GM12878 (cell line): ENCODE measurements at regions not wholly inside any gene's neighbourhood (a gene's known extent, or its start where the extent isn't known, plus 50 kb on each side); places are given as distances from the start of the nearest gene placed in this dataset.
A peak's percentile ranks its signal among the peaks of the same experiment; 100 is the strongest.

Experiments
- ATAC-seq: fragments of 200-7000 bp; cut with Tn5 transposase; 3 replicates; pipeline ENCODE4 v1.9.1; 2020; ENCODE audit warnings: mild to moderate bottlenecking, moderate library complexity
- BruUV-seq: library from RNA; stranded (reverse); fragments of 400-500 nt; replicated peaks from 2 replicates; lab custom pipeline; 2021; lab: Mats Ljungman, UMichigan
- CTCF ChIA-PET: fragments of 300-600 bp; sonication (Branson Sonifier 250); formaldehyde crosslinking; extraction: SDS; loops from one replicate; lab custom pipeline; 2021; ENCODE audit warnings: inconsistent platforms; lab: Yijun Ruan, JAX
- POLR2A ChIA-PET: fragments of 350-600 bp; formaldehyde crosslinking; extraction: SDS; loops from one replicate; lab custom pipeline; 2021; ENCODE audit warnings: inconsistent platforms; lab: Charles Lee
- RAD21 ChIA-PET: fragments of 300-600 bp; sonication (Branson Sonifier 250); formaldehyde crosslinking; loops from one replicate; lab custom pipeline; 2023; ENCODE audit warnings: antibody characterized with exemption; ENCODE audit not compliant: unreplicated experiment; lab: Charles Lee
- SMC1A ChIA-PET: fragments of 300-600 bp; sonication (Branson Sonifier 250); formaldehyde crosslinking; loops from one replicate; lab custom pipeline; 2023; ENCODE audit not compliant: unreplicated experiment, uncharacterized antibody; lab: Charles Lee
- DNase-seq: peaks from one replicate; pipeline ENCODE4 v3.0.0-alpha.2; 2011; ENCODE audit warnings: low read depth, low spot score
- FAIRE-seq: peaks from 3 replicates; lab custom pipeline; 2011; peaks lifted over from hg19 to GRCh38; lab: Jason Lieb, UNC
- H2AFZ ChIP-seq: 2 replicates; pipeline ENCODE4 v1.6.0; 2011; ENCODE audit warnings: low read depth, low read length, control low read depth; ENCODE audit not compliant: control insufficient read depth
- H3K27ac ChIP-seq: 2 replicates; pipeline ENCODE4 v1.5.1; 2011; ENCODE audit warnings: control low read depth; ENCODE audit not compliant: control insufficient read depth, insufficient read depth
- H3K27me3 ChIP-seq, 2 experiments: replicated peaks in 1 of 2; 2 replicates each; pipeline versions ENCODE4 v1.6.0 to v1.6.1; 2011; ENCODE audit warnings: low read length in 1 of 2; ENCODE audit not compliant: control insufficient read depth in 2 of 2, insufficient read depth in 2 of 2
- H3K36me3 ChIP-seq, 2 experiments: 2 replicates each; pipeline ENCODE4 v1.5.1; 2011; ENCODE audit warnings: low read length in 1 of 2; ENCODE audit not compliant: control insufficient read depth in 2 of 2, insufficient read depth in 2 of 2
- H3K4me1 ChIP-seq: 2 replicates; pipeline ENCODE4 v1.6.1; 2011; ENCODE audit warnings: mild to moderate bottlenecking, low read length, moderate library complexity, mixed read lengths; ENCODE audit not compliant: control insufficient read depth, insufficient read depth
- H3K4me2 ChIP-seq: 2 replicates; pipeline ENCODE4 v1.6.0; 2011; ENCODE audit warnings: control low read depth; ENCODE audit not compliant: control insufficient read depth, insufficient read depth
- H3K4me3 ChIP-seq: fragments of 200-600 bp; sonication (generic); 2 replicates; pipeline ENCODE4 v1.5.1; 2016
- H3K79me2 ChIP-seq: 2 replicates; pipeline ENCODE4 v1.6.0; 2011; ENCODE audit warnings: low read length; ENCODE audit not compliant: control insufficient read depth, insufficient read depth
- H3K9ac ChIP-seq: 2 replicates; pipeline ENCODE4 v1.8.0; 2011; ENCODE audit warnings: low read length, control low read depth, mixed read lengths; ENCODE audit not compliant: control insufficient read depth, insufficient read depth
- H3K9me3 ChIP-seq: replicated peaks from 3 replicates; pipeline ENCODE4 v1.5.1; 2011; ENCODE audit warnings: mild to moderate bottlenecking, low read length; ENCODE audit not compliant: control insufficient read depth, insufficient read depth
- H4K20me1 ChIP-seq: 2 replicates; pipeline ENCODE4 v1.6.0; 2011; ENCODE audit not compliant: control insufficient read depth, insufficient read depth
- ATF2 ChIP-seq: IDR thresholded peaks from 2 replicates; pipeline ENCODE4 v1.6.1; 2012; ENCODE audit warnings: low read length, inconsistent platforms
- CTCF ChIP-seq, 3 experiments: IDR thresholded peaks in 2 of 3; conservative IDR thresholded peaks in 1 of 3; 2 replicates each; pipeline ENCODE4 v1.5.1; 2011; ENCODE audit warnings: low read depth in 3 of 3, low read length in 3 of 3, mild to moderate bottlenecking in 3 of 3, control low read depth in 2 of 3, moderate library complexity in 2 of 3, inconsistent platforms in 1 of 3, mixed read lengths in 1 of 3; ENCODE audit not compliant: control insufficient read depth in 2 of 3, insufficient read depth in 1 of 3; ENCODE audit errors: extremely low read depth in 1 of 3
- EED ChIP-seq: sonication (generic); IDR thresholded peaks from 2 replicates; pipeline ENCODE4 v1.6.1; 2016; ENCODE audit warnings: antibody characterized with exemption, low read depth
- SMAD1 ChIP-seq: fragments of 450-650 bp; IDR thresholded peaks from 2 replicates; pipeline ENCODE4 v1.6.1; 2018; ENCODE audit warnings: mild to moderate bottlenecking, low read depth; ENCODE audit not compliant: partially characterized antibody
- SMARCA5 ChIP-seq: fragments of 450-650 bp; IDR thresholded peaks from 2 replicates; pipeline ENCODE4 v1.6.1; 2017; ENCODE audit warnings: mild to moderate bottlenecking
- WGBS: methylation state at CpG from one replicate; pipeline ENCODE4 v1.1.6; 2016; ENCODE audit warnings: low lambda C conversion rate; ENCODE audit not compliant: insufficient replicate concordance, insufficient coverage; ENCODE audit errors: missing lambda C conversion rate; 5-methylcytosine and 5-hydroxymethylcytosine counted together
- in situ Hi-C: fragments of 300-500 bp; cut with MboI; formaldehyde crosslinking; loops from 9 replicates; pipeline ENCODE4 v1.14.3; 2018; ENCODE audit warnings: mixed read lengths
- intact Hi-C: fragments of 100-400 bp; cut with micrococcal nuclease; formaldehyde crosslinking; loops from one replicate; pipeline ENCODE4 v1.14.2; 2022; ENCODE audit not compliant: unreplicated experiment

- TF ChIP-seq CTCF (IDR thresholded peaks at IDR 0.05 in 2 of 3, conservative IDR thresholded peaks at IDR 0.05 in 1 of 3; ENCODE audit: control insufficient read depth in 2 of 3, extremely low read depth in 1 of 3, insufficient read depth in 1 of 3, low read depth in 3 of 3, low read length in 3 of 3), result no peak
These were observed 56.7 kb upstream of the PALMD start (continued) for GRCh38 chr1:99589186-99589636.

GRCh38 chr1:99590578-99591209 lies 55.2 kb upstream of the PALMD start:
- Histone ChIP-seq H2AFZ (no peak overlapping the region), H3K27ac (no peak overlapping the region), H3K4me3 (no peak overlapping the region), H3K4me2 (no peak overlapping the region), H4K20me1 (no peaks in the 10 kb centered on the region), H3K9ac (no peak overlapping the region), H3K27me3 (peaks cover 1 to 3% of the 10 kb centered on the region in 2 experiments; a peak in 2 of 4 replicates), H3K9me3 (no peaks in the 10 kb centered on the region), H3K79me2 (no peaks in the 10 kb centered on the region), H3K4me1 (no peaks in the 10 kb centered on the region), H3K36me3 (no peaks in the 10 kb centered on the region)
- SMC1A ChIA-PET, result no interaction called here
- RAD21 ChIA-PET, result no interaction called here
- TF ChIP-seq SMAD1, result no peak
- no peak for TF ChIP-seq EED
- no peak for TF ChIP-seq ATF2
- no peak for TF ChIP-seq SMARCA5
- no TSS peak for BruUV-seq
- POLR2A ChIA-PET, result interaction anchor here (0.6 kb wide), 1 partner anchor 448 kb away, joined by 3 read pairs; no protein-coding TSS in a partner anchor
- in situ Hi-C loops, result no loop called here
- WGBS, result 25% methylated on average over 4 of the region's 4 CpGs
- CTCF ChIA-PET, result no interaction called here
- DNase-seq, result no peak
- no peak for FAIRE-seq
- intact Hi-C loops, result no loop called here
- ATAC-seq, result peak; percentile 33; the same call in 2 of the 3 replicates
